OCI-LY3 (cell line): ENCODE measurements at regions not wholly inside any gene's neighbourhood (a gene's known extent, or its start where the extent isn't known, plus 50 kb on each side); places are given as distances from the start of the nearest gene placed in this dataset.

Experiments
- EZH2phosphoT487 ChIP-seq: fragments of 200-600 bp; shearing (Covaris generic); IDR thresholded peaks from 2 replicates; pipeline ENCODE4 v1.6.1; 2018; ENCODE audit warnings: antibody characterized with exemption, mixed run types, low read depth
- TF ChIP-seq, protein P1 (sequence below): fragments of 200-600, 300-600 bp; sonication (generic); IDR thresholded peaks from 2 replicates; pipeline ENCODE4 v1.5.1; 2014; ENCODE audit warnings: antibody characterized with exemption, low read length, low read depth

DNA sequence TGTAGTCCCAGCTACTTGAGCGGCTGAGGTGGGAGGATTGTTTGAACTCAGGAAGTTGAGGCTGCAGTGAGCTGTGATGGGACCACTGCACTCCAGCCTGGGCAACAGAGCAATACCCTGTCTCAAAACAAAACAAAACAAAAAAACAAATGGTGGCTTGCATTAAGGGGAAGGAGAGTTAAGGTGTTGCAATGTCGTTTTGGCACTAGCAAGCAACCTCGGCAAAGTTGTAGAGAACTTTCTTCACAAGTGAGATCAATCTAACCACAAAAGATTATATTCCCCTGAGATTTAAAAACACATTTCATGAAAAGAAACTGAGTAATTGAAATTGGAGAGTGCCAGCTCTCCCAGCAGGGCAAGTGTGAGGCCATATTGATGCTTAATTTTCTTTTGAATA is 153.7 kb downstream of the KLF5 start:
- TF ChIP-seq, protein P1, sequence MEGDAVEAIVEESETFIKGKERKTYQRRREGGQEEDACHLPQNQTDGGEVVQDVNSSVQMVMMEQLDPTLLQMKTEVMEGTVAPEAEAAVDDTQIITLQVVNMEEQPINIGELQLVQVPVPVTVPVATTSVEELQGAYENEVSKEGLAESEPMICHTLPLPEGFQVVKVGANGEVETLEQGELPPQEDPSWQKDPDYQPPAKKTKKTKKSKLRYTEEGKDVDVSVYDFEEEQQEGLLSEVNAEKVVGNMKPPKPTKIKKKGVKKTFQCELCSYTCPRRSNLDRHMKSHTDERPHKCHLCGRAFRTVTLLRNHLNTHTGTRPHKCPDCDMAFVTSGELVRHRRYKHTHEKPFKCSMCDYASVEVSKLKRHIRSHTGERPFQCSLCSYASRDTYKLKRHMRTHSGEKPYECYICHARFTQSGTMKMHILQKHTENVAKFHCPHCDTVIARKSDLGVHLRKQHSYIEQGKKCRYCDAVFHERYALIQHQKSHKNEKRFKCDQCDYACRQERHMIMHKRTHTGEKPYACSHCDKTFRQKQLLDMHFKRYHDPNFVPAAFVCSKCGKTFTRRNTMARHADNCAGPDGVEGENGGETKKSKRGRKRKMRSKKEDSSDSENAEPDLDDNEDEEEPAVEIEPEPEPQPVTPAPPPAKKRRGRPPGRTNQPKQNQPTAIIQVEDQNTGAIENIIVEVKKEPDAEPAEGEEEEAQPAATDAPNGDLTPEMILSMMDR, result no peak
- TF ChIP-seq EZH2phosphoT487, result no peak
